RWPE2 (cell line): ENCODE measurements at regions not wholly inside any gene's neighbourhood (a gene's known extent, or its start where the extent isn't known, plus 50 kb on each side); places are given as distances from the start of the nearest gene placed in this dataset.

Experiments used
- ATAC-seq: fragments of 200-7000 bp; cut with Tn5 transposase; 3 replicates; pipeline ENCODE4 v1.9.1; 2021; ENCODE audit warnings: low read depth
- DNase-seq: peaks from one replicate; pipeline ENCODE4 v3.0.0-alpha.2; 2020; ENCODE audit warnings: low spot score
- H3K27ac ChIP-seq: fragments of 450-650 bp; 2 replicates; pipeline ENCODE4 v1.5.1; 2017; ENCODE audit warnings: mild to moderate bottlenecking; ENCODE audit not compliant: poor library complexity, severe bottlenecking
- H3K27me3 ChIP-seq: fragments of 250-450 bp; sonication (Bioruptor Pico); 2 replicates; pipeline ENCODE4 v1.5.1; 2021; ENCODE audit warnings: mild to moderate bottlenecking, moderate library complexity; ENCODE audit not compliant: insufficient read depth, poor library complexity, severe bottlenecking
- H3K36me3 ChIP-seq: fragments of 250-450 bp; sonication (Bioruptor Pico); 2 replicates; pipeline ENCODE4 v1.5.1; 2020; ENCODE audit warnings: low read depth, mild to moderate bottlenecking, moderate library complexity
- H3K4me1 ChIP-seq: fragments of 250-450 bp; sonication (Bioruptor Pico); 2 replicates; pipeline ENCODE4 v1.5.1; 2021; ENCODE audit warnings: mild to moderate bottlenecking, moderate library complexity; ENCODE audit not compliant: insufficient read depth, poor library complexity, severe bottlenecking
- H3K4me3 ChIP-seq: fragments of 250-450 bp; sonication (Bioruptor Pico); 2 replicates; pipeline ENCODE4 v1.5.1; 2021; ENCODE audit warnings: mild to moderate bottlenecking, moderate library complexity; ENCODE audit not compliant: severe bottlenecking
- H3K9me3 ChIP-seq: fragments of 250-450 bp; sonication (Bioruptor Pico); 2 replicates; pipeline ENCODE4 v1.5.1; 2021; ENCODE audit warnings: mild to moderate bottlenecking, moderate library complexity; ENCODE audit not compliant: severe bottlenecking
- CTCF ChIP-seq: fragments of 450-650 bp; IDR thresholded peaks from one replicate; pipeline ENCODE4 v1.5.1; 2017; ENCODE audit warnings: mild to moderate bottlenecking, moderate library complexity; ENCODE audit not compliant: poor library complexity, severe bottlenecking

- TF ChIP-seq CTCF: no peak
- Histone ChIP-seq H3K4me3 (no peak overlapping the region), H3K27ac (no peak overlapping the region), H3K9me3 (no peaks in the 10 kb centered on the region), H3K4me1 (no peaks in the 10 kb centered on the region), H3K27me3 (no peaks in the 10 kb centered on the region), H3K36me3 (no peaks in the 10 kb centered on the region; the same call in 1 of the 2 replicates)
- no peak for DNase-seq
- no peak for ATAC-seq
These were observed 51.6 kb upstream of the ALCAM start for GRCh38 chr3:105315144-105315543.

- H3K27me3 ChIP-seq: no peaks in the 10 kb centered on the region
- no peaks in the 10 kb centered on the region; the same call in 1 of the 2 replicates for H3K36me3 ChIP-seq
- no peak for ATAC-seq
- no peak overlapping the region for H3K4me3 ChIP-seq
- no peak for DNase-seq
- TF ChIP-seq CTCF: no peak
- no peaks in the 10 kb centered on the region for H3K4me1 ChIP-seq
- H3K9me3 ChIP-seq: no peaks in the 10 kb centered on the region
- no peak overlapping the region for H3K27ac ChIP-seq
These were observed 50.9 kb upstream of the ALCAM start for GRCh38 chr3:105315815-105316214.

GRCh38 chr3:105316331-105316730 lies 50.4 kb upstream of the ALCAM start:
- H3K27ac ChIP-seq: no peak overlapping the region

More at GRCh38 chr3:105316331-105316730, 50.4 kb upstream of the ALCAM start:
- Histone ChIP-seq H3K4me3 (no peak overlapping the region), H3K36me3 (no peaks in the 10 kb centered on the region; the same call in 1 of the 2 replicates), H3K9me3 (no peaks in the 10 kb centered on the region), H3K27me3 (no peaks in the 10 kb centered on the region), H3K4me1 (no peaks in the 10 kb centered on the region)
- DNase-seq (no peak), ATAC-seq (no peak)
- no peak for TF ChIP-seq CTCF
